ENCODE measurements at regions not wholly inside any gene's neighbourhood (a gene's known extent, or its start where the extent isn't known, plus 50 kb on each side); places are given as distances from the start of the nearest gene placed in this dataset.

DNA sequence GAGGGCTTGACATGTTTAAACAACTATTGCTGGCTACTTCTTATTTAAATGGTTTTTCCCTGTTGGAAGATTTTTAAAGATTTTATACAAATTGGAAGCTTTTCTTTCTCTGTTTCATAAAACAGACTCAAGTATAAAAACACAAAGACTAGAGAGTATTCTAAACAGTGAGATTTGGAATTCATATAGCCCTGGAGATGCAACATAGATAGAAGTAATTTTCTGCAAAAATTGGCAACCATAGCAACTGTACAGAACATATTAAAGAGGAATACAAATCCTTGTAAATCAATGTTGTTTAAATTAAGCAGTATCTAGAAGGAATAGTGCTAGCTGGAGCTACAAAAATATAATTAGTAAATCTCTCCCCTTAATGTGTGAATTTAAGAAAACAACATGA is 2612.9 kb upstream of the PCDH20 start:
- H3K9ac ChIP-seq (ENCODE audit: insufficient read length, low read depth), result no peak overlapping the region
- no peaks in the 10 kb centered on the region for H3K27me3 ChIP-seq (ENCODE audit: insufficient read depth, insufficient read length)
- DNase-seq (ENCODE audit: low read depth, low spot score), result no peak
- H3K4me3 ChIP-seq (ENCODE audit: insufficient read length, low read depth), result no peak overlapping the region
- no peaks in the 10 kb centered on the region for H3K36me3 ChIP-seq (ENCODE audit: insufficient read depth, insufficient read length, low read length)
- H3K4me1 ChIP-seq (ENCODE audit: insufficient read depth, insufficient read length), result no peaks in the 10 kb centered on the region
- no peak for TF ChIP-seq ZNF274 (IDR thresholded peaks at IDR 0.05; ENCODE audit: low read depth, low read length)
- TF ChIP-seq SUZ12 (IDR thresholded peaks at IDR 0.05; ENCODE audit: extremely low read depth, insufficient read depth, insufficient read length), result no peak
- no peak for TF ChIP-seq YY1 (IDR thresholded peaks at IDR 0.05; ENCODE audit: insufficient read depth, insufficient read length)
- no peaks in the 10 kb centered on the region for H3K9me3 ChIP-seq (ENCODE audit: insufficient read depth, low read length)

DNA sequence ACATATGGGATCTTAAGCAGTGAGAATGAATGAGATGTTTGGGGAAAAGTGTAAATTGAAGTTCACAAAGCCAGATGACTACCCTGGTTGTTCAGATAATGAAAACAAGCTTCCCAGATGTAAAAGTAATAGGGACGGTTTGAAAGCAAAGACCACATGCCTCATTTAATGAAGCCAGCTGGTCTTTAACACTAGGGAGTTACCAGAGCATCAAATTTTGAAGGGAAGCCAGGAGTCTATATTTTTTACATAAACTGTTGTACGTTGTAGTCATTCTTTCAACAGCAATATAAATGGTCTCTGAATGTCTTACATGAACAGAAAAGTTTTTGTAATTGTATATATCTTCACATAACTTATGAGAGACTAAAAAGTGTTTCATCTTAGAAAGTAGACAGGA is 2604.5 kb upstream of the PCDH20 start:
- Histone ChIP-seq H3K4me3 (ENCODE audit: insufficient read length, low read depth) (no peak overlapping the region), H3K36me3 (ENCODE audit: insufficient read depth, insufficient read length, low read length) (no peaks in the 10 kb centered on the region), H3K9ac (ENCODE audit: insufficient read length, low read depth) (no peak overlapping the region), H3K9me3 (ENCODE audit: insufficient read depth, low read length) (no peaks in the 10 kb centered on the region), H3K4me1 (ENCODE audit: insufficient read depth, insufficient read length) (no peaks in the 10 kb centered on the region), H3K27me3 (ENCODE audit: insufficient read depth, insufficient read length) (no peaks in the 10 kb centered on the region)
- TF ChIP-seq SUZ12 (IDR thresholded peaks at IDR 0.05; ENCODE audit: extremely low read depth, insufficient read depth, insufficient read length) (no peak), YY1 (IDR thresholded peaks at IDR 0.05; ENCODE audit: insufficient read depth, insufficient read length) (no peak), ZNF274 (IDR thresholded peaks at IDR 0.05; ENCODE audit: low read depth, low read length) (no peak)
- DNase-seq (ENCODE audit: low read depth, low spot score), result no peak

- no peak overlapping the region for H3K9ac ChIP-seq (ENCODE audit: insufficient read length, low read depth)
- H3K9me3 ChIP-seq (ENCODE audit: insufficient read depth, low read length), result no peaks in the 10 kb centered on the region
- TF ChIP-seq SUZ12 (IDR thresholded peaks at IDR 0.05; ENCODE audit: extremely low read depth, insufficient read depth, insufficient read length) (no peak), YY1 (IDR thresholded peaks at IDR 0.05; ENCODE audit: insufficient read depth, insufficient read length) (no peak), ZNF274 (IDR thresholded peaks at IDR 0.05; ENCODE audit: low read depth, low read length) (no peak)
- no peak for DNase-seq (ENCODE audit: low read depth, low spot score)
- no peak overlapping the region for H3K4me3 ChIP-seq (ENCODE audit: insufficient read length, low read depth)
- H3K36me3 ChIP-seq (ENCODE audit: insufficient read depth, insufficient read length, low read length), result no peaks in the 10 kb centered on the region
- H3K4me1 ChIP-seq (ENCODE audit: insufficient read depth, insufficient read length), result no peaks in the 10 kb centered on the region
- no peaks in the 10 kb centered on the region for H3K27me3 ChIP-seq (ENCODE audit: insufficient read depth, insufficient read length)
These were observed 2591.7 kb upstream of the PCDH20 start for GRCh38 chr13:64007339-64007738.

DNA sequence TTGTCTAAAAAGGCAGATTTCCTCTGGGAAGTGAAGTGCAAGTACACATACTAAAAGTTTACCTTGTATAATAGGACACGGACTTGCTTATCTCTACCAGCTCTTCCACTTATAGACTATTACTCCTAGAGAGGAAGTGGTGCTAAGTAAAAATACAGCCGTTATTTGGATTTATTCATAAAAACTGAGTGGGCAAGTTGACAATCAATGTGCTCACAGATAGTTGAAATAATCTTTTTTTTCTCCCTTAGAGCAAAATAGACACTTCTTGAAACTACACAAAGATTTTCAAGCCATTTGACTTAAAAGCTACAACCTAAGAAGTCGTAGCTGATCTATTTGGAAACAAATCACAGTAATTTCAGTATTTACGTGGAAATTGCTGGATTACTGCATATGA is 2584.7 kb upstream of the PCDH20 start:
- Histone ChIP-seq H3K9ac (ENCODE audit: insufficient read length, low read depth) (no peak overlapping the region), H3K4me3 (ENCODE audit: insufficient read length, low read depth) (no peak overlapping the region), H3K9me3 (ENCODE audit: insufficient read depth, low read length) (no peaks in the 10 kb centered on the region), H3K27me3 (ENCODE audit: insufficient read depth, insufficient read length) (no peaks in the 10 kb centered on the region), H3K4me1 (ENCODE audit: insufficient read depth, insufficient read length) (no peaks in the 10 kb centered on the region), H3K36me3 (ENCODE audit: insufficient read depth, insufficient read length, low read length) (no peaks in the 10 kb centered on the region)
- TF ChIP-seq ZNF274 (IDR thresholded peaks at IDR 0.05; ENCODE audit: low read depth, low read length), result no peak
- TF ChIP-seq SUZ12 (IDR thresholded peaks at IDR 0.05; ENCODE audit: extremely low read depth, insufficient read depth, insufficient read length), result no peak
- no peak for TF ChIP-seq YY1 (IDR thresholded peaks at IDR 0.05; ENCODE audit: insufficient read depth, insufficient read length)
- no peak for DNase-seq (ENCODE audit: low read depth, low spot score)

- no peak overlapping the region for H3K4me3 ChIP-seq (ENCODE audit: insufficient read length, low read depth)
- no peak for DNase-seq (ENCODE audit: low read depth, low spot score)
- H3K27me3 ChIP-seq (ENCODE audit: insufficient read depth, insufficient read length), result no peaks in the 10 kb centered on the region
- H3K9me3 ChIP-seq (ENCODE audit: insufficient read depth, low read length), result no peaks in the 10 kb centered on the region
- no peak for TF ChIP-seq ZNF274 (IDR thresholded peaks at IDR 0.05; ENCODE audit: low read depth, low read length)
- no peak for TF ChIP-seq SUZ12 (IDR thresholded peaks at IDR 0.05; ENCODE audit: extremely low read depth, insufficient read depth, insufficient read length)
- no peak for TF ChIP-seq YY1 (IDR thresholded peaks at IDR 0.05; ENCODE audit: insufficient read depth, insufficient read length)
- H3K9ac ChIP-seq (ENCODE audit: insufficient read length, low read depth), result no peak overlapping the region
- no peaks in the 10 kb centered on the region for H3K36me3 ChIP-seq (ENCODE audit: insufficient read depth, insufficient read length, low read length)
- H3K4me1 ChIP-seq (ENCODE audit: insufficient read depth, insufficient read length), result no peaks in the 10 kb centered on the region
These were observed 2584.1 kb upstream of the PCDH20 start for GRCh38 chr13:63999614-64000305.

GRCh38 chr13:63983366-63983765 is 2567.7 kb upstream of the PCDH20 start:
- Histone ChIP-seq H3K4me3 (ENCODE audit: insufficient read length, low read depth) (no peak overlapping the region), H3K9me3 (ENCODE audit: insufficient read depth, low read length) (no peaks in the 10 kb centered on the region), H3K27me3 (ENCODE audit: insufficient read depth, insufficient read length) (no peaks in the 10 kb centered on the region), H3K9ac (ENCODE audit: insufficient read length, low read depth) (no peak overlapping the region), H3K4me1 (ENCODE audit: insufficient read depth, insufficient read length) (no peaks in the 10 kb centered on the region), H3K36me3 (ENCODE audit: insufficient read depth, insufficient read length, low read length) (no peaks in the 10 kb centered on the region)
- no peak for DNase-seq (ENCODE audit: low read depth, low spot score)
- no peak for TF ChIP-seq ZNF274 (IDR thresholded peaks at IDR 0.05; ENCODE audit: low read depth, low read length)
- no peak for TF ChIP-seq SUZ12 (IDR thresholded peaks at IDR 0.05; ENCODE audit: extremely low read depth, insufficient read depth, insufficient read length)
- no peak for TF ChIP-seq YY1 (IDR thresholded peaks at IDR 0.05; ENCODE audit: insufficient read depth, insufficient read length)

DNA sequence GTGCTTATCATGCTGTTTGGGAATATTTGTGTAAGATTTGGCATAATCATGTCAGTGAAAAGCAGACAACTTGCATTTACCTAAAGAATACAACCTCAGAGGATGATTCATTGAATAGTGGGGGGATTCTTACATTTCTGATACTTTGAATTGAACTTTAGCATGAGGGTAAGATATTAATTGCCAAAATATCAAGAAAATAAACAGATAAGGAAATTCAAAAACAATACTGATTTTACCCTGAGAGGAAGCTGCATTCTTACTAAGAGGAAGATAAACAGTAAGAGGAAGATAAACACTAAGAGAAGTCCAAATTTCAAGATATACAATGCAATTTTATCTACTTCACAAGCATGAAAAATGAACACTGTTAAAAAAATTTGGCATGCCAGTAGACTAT is 2564.3 kb upstream of the PCDH20 start:
- Histone ChIP-seq H3K4me3 (ENCODE audit: insufficient read length, low read depth) (no peak overlapping the region), H3K9ac (ENCODE audit: insufficient read length, low read depth) (no peak overlapping the region)
- no peak for TF ChIP-seq YY1 (IDR thresholded peaks at IDR 0.05; ENCODE audit: insufficient read depth, insufficient read length)
- no peak for TF ChIP-seq SUZ12 (IDR thresholded peaks at IDR 0.05; ENCODE audit: extremely low read depth, insufficient read depth, insufficient read length)
- no peak for TF ChIP-seq ZNF274 (IDR thresholded peaks at IDR 0.05; ENCODE audit: low read depth, low read length)

More for the DNA sequence above, 2564.3 kb upstream of the PCDH20 start:
- Histone ChIP-seq H3K9me3 (ENCODE audit: insufficient read depth, low read length) (no peaks in the 10 kb centered on the region), H3K36me3 (ENCODE audit: insufficient read depth, insufficient read length, low read length) (no peaks in the 10 kb centered on the region), H3K27me3 (ENCODE audit: insufficient read depth, insufficient read length) (no peaks in the 10 kb centered on the region), H3K4me1 (ENCODE audit: insufficient read depth, insufficient read length) (no peaks in the 10 kb centered on the region)
- DNase-seq (ENCODE audit: low read depth, low spot score), result no peak
